GM03348 (cell line): ENCODE measurements at regions not wholly inside any gene's neighbourhood (a gene's known extent, or its start where the extent isn't known, plus 50 kb on each side); places are given as distances from the start of the nearest gene placed in this dataset.
A peak's percentile ranks its signal among the peaks of the same experiment; 100 is the strongest.

ENCODE experiments used
- DNase-seq: peaks from one replicate; pipeline ENCODE4 v3.0.0; 2012; ENCODE audit warnings: low spot score

DNA sequence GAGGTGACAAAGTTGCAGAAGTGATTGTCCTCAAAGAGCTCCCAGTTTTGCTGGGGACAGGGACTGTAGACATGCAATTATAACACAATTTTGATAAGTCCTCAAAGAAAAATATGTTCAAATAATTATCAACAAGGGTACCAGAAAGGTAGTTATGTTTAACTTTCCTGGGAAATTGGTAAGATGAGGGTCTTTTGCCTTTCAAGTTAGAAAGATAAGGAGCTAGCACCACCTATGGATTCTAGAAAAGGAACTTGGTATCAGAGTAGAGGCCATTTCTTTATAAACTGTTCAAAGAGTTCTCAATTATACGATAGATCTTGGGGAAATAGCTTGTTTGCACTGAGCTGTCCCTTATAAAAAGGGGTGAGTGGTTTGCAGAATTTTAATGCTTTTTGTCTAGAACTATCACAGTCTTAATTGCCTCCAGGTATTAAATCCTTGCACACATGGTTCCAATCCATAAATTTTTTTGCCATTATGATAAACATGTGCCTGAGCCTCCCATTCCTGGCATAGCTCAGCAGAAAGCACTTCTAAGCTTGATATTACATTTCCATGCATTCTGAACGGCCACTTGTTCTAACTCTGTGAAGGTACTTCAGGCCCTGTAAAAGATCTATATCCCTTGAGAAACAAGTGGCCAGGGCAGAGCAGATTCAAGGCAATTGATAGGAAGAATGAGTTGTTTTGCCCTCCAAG, 247.5 kb upstream of the LRIG1 start:
- DNase-seq: no peak

DNA sequence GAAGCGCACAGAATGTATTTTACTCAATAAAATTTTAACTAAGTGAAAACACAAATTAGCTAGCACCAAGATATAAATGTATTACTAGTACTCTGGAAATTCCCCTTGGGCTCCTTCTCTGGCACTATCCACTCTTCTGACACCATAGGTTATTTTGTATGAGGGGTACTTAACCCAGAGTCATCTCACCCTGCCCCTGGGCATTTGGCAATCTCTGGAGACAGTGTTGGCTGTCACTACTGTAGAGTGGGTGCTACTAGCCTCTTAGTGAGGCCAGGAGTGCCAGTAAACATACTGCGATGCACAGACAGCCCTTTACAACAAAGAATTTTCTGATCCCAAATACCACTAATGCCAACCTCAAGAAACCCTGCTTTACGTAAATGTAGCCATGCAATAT, 246.3 kb upstream of the KBTBD8 start:
- no peak for DNase-seq

DNA sequence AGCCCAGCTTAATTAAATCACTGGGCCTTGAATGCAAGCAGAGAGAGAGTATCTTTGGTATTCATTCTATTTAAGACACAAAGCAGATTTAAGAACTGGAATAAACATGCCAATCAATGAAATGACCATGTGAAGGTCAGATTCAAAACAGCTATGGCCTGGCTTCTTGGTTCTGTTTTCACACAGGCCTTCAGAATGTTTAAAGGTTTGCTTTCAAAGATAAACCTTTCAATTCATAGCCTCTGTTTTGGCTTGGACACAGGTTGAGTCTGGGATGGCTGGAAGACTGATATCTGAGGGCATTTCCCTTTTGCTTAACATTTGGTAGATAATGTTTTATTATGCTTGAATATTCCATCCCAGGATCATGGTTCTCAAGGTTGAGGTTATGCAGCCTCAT, 244.4 kb upstream of the KBTBD8 start:
- no peak for DNase-seq

DNA sequence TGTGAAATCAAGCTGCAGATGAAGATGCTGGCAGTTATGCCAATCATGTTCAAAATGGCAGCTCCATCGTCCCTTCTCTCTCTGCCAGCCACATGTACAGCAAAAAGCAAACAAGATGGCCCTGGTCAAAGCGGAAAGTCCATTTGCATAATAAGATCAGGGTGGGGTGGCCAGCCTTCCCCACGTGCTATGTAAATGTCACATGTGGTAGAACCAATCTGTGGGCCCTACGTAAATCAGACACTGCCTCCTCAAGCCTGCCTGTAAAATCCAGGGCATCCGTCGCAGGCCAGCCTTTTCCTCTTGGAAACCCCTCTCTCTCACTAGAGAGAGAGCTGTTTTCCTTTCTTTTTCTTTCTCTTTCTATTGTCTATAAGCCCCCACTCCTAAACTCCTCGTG, 243.5 kb upstream of the KBTBD8 start:
- no peak for DNase-seq

DNA sequence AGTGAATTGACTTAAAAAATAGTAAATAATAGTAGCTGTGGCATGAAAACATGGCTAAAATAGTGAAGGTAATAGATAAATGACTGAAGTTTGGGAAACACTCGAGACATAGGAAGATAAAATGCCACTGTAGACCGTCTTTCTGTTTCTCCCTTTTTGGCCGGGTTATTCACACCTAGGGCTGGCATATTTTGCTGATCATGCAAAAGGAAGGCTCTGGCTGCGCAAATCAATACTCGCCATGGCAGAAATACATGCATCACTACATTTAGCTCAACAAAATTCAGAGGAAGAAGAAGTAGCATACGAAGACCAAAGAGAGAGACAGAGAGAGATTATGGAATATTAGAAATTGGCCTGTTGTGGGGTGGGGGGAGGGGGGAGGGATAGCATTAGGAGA, 242.2 kb upstream of the KBTBD8 start:
- DNase-seq: no peak

DNA sequence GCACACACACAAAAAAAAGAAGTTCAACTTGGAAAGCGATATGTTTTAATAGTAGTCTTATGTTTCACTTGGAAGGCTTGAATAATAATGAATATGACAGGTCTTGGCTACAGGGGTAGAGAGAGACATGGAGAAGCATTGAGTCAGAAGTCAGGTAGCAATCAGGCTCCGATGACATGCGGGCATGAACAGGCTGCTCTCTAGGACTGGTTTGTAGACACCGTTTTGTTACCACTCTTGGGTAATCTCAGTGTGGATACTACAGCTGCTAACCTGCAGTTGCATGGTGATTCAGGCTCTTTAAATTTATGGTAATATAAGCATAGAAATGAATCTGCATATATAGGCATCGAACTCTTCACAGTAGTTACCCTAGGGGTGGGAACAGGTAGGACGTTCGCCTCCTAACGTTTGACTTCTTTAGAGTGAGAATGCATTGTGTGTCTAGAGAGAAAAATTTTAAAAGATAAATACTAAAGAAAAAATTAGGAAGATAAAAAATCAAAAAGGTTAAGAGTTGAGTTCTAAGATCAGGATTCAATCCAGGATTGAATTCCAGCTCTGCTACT, 241.6 kb upstream of the KBTBD8 start:
- no peak for DNase-seq

DNA sequence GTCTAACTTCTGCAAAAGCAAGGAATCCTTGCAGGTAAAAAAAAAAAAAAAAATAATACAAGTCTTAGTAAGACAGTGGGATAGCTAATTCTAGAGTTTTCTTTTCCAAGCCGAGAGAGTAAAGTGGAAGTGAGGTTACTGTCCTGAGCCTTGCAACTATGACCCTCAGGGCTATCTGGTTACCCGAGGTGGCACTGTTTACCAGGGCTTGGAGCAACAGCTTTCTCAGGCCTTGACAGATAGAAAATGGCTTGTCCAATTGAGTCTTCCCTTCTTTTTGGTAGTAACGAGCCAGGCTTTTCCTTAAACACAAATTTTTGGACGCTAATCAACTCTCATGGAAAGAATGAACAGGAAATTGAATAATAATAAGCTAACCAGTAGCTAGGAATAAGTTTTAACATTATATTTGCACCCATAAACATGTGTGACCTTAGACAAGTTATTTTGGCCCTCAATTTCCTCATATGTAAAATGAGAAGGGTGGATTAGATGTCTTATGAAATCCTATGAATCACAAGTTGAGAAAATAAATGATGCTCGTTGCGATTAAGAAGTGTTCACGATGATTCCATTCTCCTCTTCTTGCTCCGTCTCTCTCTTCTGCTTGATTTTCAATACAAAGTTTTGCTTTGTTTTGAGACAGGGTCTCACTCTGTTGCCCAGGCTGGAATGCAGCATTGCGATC, 236.9 kb upstream of the KBTBD8 start:
- DNase-seq: no peak

DNA sequence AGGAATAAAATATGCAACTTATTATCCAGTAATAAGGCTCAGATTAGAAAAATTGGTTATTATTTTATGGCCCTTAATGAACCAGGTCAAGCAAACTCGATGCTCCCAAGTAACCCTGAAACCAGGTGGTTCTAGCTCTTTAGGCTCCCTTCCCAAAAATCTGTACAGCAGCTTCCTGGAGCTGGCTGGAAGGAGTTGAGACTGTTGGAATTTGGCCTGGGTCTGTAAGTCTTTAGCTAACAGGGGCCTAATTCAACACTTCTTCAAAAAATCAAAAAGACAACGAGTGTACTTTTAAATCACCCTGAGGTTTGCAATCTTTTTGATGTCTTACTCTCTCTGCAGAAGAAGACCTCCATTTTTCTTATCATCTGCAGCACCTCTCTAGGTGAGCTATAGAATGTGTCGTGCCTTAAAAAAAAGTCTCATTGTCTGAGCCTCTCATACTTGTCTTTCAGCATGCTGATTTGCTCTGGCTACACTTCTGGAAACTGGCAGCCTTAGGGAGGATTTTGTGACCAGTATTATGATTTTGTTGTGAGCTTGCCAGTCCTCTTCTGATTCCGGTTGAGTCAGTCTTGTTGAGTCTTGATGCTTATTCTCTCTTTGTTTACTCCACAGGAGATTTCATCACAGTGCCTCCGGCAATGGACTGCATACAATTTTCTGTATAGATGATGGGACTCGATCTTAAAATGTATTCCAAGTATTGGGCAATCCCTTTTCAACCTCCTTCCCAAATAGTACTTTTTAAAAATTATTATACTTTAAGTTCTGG, 235.0 kb upstream of the KBTBD8 start:
- peak; percentile 14 for DNase-seq

DNA sequence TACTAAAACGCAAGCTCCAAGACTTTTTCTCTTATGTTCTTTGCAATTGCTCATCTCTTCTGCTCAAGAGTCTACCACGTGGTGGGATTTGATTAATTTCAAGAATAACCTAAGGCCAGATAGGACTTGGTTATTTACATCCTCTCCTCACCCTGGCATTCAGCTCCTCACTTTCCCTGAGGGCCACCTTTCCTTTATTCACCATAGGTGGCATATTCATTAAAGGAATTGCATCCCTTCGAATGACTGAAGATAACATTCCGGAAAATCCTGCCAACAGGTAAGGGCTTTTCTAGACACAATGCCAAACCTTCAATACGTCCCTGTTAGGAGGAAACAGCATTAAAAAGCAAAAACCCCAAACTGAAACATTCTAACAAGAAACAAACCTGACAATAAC, 220.0 kb upstream of the KBTBD8 start:
- no peak for DNase-seq

DNA sequence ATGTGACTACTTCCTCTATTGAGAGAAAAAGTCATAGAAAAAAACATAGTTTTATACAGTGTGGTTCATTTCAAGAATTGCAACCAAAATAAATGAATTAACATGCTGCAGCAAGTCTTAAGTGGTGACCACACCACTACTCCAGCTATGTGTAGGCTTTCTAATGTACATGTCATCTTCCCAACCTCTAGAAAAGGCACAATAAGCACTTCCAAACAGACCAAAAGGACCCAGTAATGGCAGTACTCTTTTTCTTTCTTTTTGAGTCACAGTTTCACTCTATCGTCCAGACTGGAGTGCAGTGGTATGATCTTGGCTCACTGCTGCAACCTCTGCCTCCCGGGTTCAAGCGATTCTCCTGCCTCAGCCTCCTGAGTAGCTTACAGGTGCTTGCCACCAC, 219.3 kb upstream of the KBTBD8 start:
- DNase-seq: no peak

DNA sequence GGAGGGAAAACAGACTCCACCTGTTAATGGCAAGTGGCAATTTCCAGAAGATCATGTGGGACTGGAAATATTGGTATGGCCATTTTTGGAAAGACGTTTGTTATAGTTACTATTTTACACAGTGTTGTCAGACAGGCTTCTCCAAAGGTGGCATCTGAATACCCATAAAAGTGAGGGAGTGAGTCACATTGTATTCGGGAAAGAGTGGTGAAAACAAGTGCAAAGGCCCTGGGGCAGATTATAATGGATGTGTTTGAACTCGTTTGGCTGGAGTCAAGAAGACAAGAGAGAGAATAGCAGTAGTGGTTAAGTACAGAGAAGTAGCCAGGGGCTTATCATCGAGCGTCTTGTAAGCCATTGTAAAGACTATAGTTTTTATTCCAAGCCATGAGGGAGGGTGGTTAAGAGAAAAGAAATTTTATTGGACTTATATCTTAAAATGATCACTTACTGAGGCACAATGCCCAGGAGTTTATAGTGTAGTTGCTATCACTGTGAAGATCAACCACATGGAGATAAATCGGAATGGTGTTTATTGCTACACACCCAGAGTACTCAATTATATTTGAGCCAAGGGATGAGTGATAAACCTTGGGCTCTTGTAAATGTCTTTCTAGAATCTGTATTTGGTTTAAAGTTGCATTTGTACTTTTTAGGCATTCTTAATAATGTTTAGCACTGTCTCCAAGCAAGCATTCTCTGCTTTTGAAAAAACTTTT, 212.8 kb upstream of the KBTBD8 start:
- no peak for DNase-seq

DNA sequence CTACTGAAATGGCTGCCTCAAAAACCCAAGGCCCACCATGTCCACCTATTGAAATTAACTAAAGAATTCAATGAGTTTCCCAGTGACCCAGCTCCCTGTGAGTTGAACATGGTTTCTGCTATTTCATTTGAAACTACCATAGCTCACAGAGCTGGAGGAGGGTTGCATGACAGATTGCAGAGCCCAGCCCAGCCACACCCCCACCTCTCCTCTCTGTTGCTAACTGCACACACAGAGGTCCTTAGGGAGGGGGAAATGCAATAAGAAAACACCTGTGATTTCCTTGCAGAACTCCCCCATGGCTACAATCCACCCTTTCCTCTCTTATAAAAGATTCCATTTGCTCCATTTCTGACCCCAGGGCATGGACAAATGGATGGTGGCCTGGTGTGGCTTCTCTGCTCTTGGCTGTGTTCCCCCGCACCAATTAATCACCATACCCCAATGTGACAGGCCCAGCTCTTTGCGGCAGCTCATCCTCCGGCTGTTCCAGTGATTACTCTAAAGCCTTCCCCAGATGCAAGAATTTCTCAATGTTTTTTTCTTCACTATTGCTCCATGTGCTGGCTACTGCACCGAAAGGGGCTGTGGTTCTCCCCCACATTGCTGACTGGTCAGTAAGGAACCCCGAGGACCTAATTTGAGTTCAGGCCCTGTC, 208.4 kb upstream of the KBTBD8 start:
- no peak for DNase-seq

DNA sequence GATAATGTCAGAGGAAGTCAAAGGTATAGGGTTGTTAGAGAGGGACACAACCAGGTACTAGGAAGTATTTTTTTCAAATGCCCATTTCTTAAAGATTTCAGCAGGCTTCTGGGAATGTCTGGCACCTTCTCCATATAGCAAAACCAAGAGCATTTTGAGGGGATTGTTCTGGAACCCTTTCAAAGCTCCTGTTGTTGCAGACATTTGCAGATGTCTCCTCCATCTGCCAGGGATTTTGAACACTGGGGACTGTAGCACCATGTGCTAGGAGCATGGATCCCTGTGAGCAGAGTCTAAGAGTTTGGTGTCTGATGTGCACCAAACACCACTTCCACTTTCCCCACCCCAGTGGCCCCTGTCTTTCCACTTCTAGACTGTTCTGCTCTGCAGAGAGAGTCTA, 206.0 kb upstream of the KBTBD8 start:
- no peak for DNase-seq

DNA sequence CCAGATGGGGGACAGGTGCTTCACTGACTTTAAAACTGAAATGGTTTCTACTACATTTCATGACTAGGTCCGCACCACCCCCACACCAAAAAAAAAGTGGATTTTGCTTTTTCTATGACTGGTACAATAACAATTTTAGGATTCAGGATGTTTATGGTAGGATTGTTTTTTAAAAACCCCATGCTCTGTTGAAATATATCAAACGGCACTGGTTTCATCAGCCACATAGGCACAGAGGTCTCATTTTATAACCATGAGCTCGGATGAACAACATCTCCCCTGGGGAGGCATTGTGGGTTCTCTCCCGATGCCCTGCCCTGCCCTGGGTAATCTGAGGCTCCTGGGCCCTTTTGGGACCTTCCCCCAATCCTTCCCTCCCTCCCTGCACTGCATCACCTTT, 202.7 kb upstream of the KBTBD8 start:
- DNase-seq: peak; percentile 6

DNA sequence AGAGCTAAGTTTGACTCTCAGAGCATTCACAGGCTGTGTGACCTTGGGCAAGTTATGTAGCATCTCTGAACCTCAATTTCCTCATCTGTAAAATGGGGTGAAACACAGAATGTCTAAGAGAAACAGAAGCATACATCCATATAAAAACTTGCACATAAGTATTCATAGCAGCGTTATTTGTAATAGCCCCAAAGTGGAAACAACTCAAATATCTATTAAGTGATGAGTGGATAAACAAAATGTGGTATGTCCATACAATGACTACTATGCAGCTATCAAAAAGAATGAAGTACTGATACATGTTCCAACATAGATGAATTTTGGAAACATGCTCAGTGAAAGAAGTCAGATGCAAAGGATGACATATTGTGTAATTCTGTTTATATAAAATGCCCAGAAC, 201.8 kb upstream of the KBTBD8 start:
- DNase-seq: no peak

DNA sequence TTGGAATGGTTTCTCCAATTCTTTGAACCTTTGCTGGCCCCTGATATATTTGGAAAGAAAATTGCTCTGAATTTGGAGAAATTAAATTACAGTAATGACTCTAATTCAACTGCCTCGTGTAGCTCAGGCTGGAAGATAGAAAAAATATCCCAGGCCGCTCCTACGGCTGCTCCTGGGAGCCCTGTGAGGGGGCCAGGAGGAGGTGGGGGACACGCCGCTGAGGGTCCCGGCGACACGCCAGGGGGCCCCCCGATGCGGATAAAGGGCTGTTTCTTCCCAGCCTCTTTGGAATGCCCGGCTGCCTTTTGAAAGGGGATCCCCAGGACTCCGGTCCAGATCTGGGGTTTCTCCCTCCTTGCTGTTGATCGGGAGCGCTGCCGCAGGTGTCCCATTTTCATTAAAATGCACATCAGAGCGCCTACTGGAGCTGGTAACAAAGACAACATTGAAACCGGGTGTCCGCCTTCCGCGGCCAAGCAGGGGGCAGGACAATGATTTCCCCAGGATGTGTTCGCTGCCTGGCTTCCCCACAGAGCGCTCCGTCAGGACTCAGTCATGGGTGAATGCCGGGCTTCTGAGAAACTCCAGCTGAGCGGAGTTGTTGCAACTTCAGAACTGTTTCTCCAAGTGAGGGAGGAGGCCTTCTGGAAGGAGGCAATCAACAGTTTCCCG, 200.1 kb upstream of the KBTBD8 start:
- peak; percentile 67 for DNase-seq

DNA sequence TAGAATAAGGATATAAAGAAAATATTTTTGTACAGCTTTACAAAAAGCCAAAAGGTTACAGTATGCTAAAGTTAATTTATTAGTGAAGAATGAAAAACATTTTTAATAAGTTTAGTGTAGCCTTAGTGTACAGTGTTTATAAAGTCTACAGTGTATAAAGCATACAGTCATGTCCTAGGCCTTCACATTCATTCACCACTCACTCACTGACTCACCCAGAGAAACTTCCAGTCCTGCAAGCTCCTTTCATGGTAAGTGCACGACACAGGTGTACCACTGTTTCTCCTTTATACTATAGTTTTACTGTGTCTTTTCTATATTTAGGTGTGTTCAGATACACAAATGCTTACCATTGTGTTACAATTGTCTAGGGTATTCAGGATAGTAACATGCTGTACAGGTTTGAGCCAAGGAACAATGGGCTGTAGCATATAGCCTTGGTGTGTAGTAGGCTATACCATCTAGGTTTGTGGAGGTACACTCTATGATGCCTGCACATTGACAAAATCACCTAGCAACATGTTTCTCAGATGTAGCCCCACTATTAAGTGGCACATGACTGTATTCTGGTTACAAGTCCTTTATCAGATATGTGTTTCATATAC, 197.1 kb upstream of the KBTBD8 start:
- no peak for DNase-seq

DNA sequence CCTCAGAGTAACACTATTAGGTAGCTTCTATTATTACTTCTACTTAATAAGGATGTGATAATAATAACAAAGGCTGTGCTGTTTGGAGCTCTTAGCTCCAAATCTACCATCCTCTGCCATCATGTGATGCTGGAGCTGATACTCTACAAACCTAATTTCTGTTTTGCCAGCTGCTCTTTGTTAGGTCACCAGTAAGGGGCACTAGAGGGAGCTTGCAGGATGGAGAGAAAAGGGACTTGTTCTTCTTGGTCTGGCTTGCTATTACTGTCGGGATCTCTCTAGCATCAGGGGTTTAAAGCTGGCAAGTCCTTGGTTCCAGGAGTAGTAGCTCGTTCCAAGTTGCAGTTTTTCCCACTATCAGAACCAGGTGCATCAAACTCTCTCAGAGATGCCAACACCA, 194.9 kb upstream of the KBTBD8 start:
- no peak for DNase-seq

DNA sequence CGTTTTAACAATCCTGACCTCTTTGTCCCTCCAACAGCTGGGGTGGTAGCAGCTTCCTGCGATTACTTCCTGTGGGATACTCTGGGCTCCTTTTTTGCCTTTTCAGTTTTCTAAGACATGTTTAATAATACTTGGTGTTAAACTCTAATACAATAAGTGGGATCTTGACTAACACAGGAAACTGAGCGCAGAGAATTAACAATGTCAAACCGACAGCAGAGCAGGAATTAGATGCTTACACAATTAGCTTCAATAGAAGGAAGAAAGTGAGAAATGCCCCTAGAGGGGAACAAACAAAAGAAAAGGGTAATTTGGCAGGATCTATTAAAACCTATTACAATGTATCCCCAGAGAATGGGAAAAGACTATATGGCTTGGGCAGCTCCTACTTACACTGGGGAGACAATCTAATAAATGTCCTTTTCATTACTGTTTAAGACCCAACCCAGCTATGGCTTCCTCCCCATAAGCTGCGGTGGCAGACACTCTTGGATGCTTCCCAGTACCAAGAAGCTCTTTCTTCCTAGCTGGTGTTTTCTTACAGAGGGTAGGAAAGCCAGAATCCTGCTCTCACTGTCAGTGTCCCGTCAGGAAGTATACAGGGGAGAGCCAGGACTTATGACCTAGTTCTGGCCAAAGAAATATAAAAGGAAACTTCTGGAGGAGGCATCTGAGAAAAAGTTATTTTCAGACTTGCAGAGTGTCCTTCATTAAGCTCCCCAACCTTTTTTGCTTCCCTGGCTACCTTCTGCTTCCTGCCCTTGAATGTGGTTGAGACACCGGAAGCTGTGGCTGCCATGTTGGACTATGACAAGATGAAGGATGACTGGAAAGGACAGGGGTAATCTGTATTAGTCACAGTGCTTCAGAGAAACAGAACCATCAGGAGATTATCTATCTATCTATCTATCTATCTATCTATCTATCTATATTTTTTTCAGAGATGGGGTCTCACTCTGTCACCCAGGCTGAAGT, 194.1 kb upstream of the KBTBD8 start:
- no peak for DNase-seq
